ENCODE measurements at regions not wholly inside any gene's neighbourhood (a gene's known extent, or its start where the extent isn't known, plus 50 kb on each side); places are given as distances from the start of the nearest gene placed in this dataset.

DNA sequence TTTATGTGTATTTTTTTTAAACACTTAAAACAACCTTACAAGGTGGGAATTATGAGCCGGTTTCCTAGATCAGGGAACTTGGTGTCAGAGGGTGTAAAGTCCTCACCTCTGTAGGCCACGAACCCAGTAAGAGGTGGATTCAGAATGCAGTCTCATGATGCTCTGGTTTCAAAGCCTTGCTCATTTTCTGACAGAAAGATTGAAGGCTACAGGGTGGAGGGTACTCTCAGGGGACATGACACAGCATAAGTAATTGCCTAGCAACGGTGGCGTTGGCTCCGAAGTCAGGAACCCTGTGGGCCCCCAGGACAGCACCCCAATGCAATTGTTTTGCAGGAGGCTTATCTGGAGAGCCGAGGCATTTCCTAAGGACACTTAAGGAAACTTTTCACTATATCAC, 794.7 kb downstream of the EFNB2 start:
- no peak for TF ChIP-seq CTCF (IDR thresholded peaks at IDR 0.05; ENCODE audit: low read depth, low read length)
- Histone ChIP-seq H3K27ac (no peak overlapping the region), H3K27me3 (ENCODE audit: insufficient read depth, low read depth, severe bottlenecking) (no peaks in the 10 kb centered on the region), H3K36me3 (no peaks in the 10 kb centered on the region), H3K9me3 (ENCODE audit: severe bottlenecking) (no peaks in the 10 kb centered on the region), H3K4me3 (ENCODE audit: low read depth, low read length) (no peak overlapping the region)
- DNase-seq: no peak

GRCh38 chr13:105737688-105738087, 797.8 kb downstream of the EFNB2 start:
- no peak overlapping the region for H3K27ac ChIP-seq
- TF ChIP-seq CTCF (IDR thresholded peaks at IDR 0.05; ENCODE audit: low read depth, low read length): no peak
- no peaks in the 10 kb centered on the region for H3K27me3 ChIP-seq (ENCODE audit: insufficient read depth, low read depth, severe bottlenecking)
- no peaks in the 10 kb centered on the region for H3K36me3 ChIP-seq
- no peak overlapping the region for H3K4me3 ChIP-seq (ENCODE audit: low read depth, low read length)
- no peak for DNase-seq
- no peaks in the 10 kb centered on the region for H3K9me3 ChIP-seq (ENCODE audit: severe bottlenecking)

- TF ChIP-seq CTCF (IDR thresholded peaks at IDR 0.05; ENCODE audit: low read depth, low read length): no peak
- H3K4me3 ChIP-seq (ENCODE audit: low read depth, low read length): no peak overlapping the region
- DNase-seq: no peak
- no peak overlapping the region for H3K27ac ChIP-seq
- no peaks in the 10 kb centered on the region for H3K36me3 ChIP-seq
- no peaks in the 10 kb centered on the region for H3K9me3 ChIP-seq (ENCODE audit: severe bottlenecking)
- no peaks in the 10 kb centered on the region for H3K27me3 ChIP-seq (ENCODE audit: insufficient read depth, low read depth, severe bottlenecking)
Observed at GRCh38 chr13:105735281-105735680, 800.2 kb downstream of the EFNB2 start.

DNA sequence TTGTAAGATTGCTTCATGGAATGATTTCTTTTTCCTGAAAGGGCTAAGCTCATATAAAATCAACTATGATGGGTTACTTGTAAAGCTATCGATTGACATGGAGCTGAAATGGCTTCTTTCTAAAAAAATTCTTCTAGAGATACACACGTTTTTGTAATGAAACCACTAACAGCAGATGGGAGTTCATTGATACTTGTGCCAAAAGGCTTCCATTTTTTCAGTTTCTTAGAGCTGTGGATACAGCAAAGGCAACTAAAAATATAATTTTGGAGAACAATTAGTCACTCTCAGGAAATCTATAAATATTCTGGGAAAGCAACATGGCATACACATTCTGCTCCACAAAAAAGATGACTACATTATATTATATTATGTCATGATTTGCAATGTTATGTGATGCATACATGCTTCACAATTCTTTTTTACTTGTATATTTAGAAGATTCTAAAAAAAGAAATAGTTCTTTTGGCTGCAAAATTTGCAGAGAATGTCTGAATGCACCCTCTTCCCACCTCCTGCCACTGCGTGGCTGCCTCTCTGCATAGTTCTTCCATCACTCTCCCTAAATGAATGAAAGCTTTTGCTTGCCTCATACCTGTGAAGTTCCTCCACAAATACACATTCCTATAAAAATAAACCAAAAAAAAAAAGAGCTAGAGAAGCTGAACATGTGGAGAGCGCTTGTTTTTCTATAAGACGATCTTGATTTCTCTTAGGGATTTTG, 802.5 kb downstream of the EFNB2 start:
- no peak for DNase-seq
- Histone ChIP-seq H3K36me3 (no peaks in the 10 kb centered on the region), H3K9me3 (ENCODE audit: severe bottlenecking) (no peaks in the 10 kb centered on the region)

DNA sequence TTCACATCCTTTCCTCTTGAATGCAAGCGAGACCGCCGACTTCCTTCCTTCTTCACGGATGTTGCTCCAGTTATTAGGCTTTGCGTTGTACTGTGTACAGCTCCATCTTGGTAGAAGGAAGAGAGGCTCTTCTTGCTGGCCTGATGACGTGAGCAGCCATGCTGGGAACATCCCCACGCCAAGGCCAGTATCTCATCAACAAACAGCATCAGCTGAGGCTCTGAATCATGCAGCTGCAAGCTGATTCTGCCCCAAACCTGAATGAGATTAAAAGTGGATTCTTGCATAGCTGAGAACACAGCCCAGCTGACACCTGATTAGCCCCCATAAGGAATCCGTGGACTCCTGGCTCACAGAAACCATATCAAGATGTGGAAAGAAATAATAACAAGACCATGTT, 809.6 kb downstream of the EFNB2 start:
- Histone ChIP-seq H3K9me3 (ENCODE audit: severe bottlenecking) (no peaks in the 10 kb centered on the region), H3K27me3 (ENCODE audit: insufficient read depth, low read depth, severe bottlenecking) (no peaks in the 10 kb centered on the region), H3K4me3 (ENCODE audit: low read depth, low read length) (no peak overlapping the region), H3K36me3 (no peaks in the 10 kb centered on the region), H3K27ac (no peak overlapping the region)
- no peak for DNase-seq
- TF ChIP-seq CTCF (IDR thresholded peaks at IDR 0.05; ENCODE audit: low read depth, low read length): no peak

More for the DNA sequence above, 802.5 kb downstream of the EFNB2 start:
- no peaks in the 10 kb centered on the region for H3K27me3 ChIP-seq (ENCODE audit: insufficient read depth, low read depth, severe bottlenecking)
- no peak for TF ChIP-seq CTCF (IDR thresholded peaks at IDR 0.05; ENCODE audit: low read depth, low read length)
- H3K27ac ChIP-seq: no peak overlapping the region
- H3K4me3 ChIP-seq (ENCODE audit: low read depth, low read length): no peak overlapping the region

DNA sequence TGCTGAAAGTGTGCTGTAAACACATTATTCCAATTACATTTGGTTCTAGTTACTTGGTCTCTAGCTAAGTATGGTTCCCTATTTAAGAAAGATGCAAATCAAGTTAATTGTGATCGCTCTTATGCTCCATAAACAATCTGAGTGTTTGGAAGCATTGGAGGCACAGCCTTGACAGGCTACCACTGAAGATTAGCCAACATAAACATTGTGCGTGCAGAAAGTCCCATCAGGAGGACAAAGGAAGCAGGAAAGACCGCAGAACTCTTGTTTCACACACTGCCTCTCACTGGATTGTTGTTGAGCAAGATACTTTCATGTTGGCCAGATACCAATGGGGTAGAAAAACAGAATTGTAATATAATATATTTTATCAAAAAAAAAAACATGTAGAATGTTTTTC, 814.4 kb downstream of the EFNB2 start:
- TF ChIP-seq CTCF (IDR thresholded peaks at IDR 0.05; ENCODE audit: low read depth, low read length): no peak
- H3K4me3 ChIP-seq (ENCODE audit: low read depth, low read length): no peak overlapping the region
- H3K27me3 ChIP-seq (ENCODE audit: insufficient read depth, low read depth, severe bottlenecking): no peaks in the 10 kb centered on the region
- H3K9me3 ChIP-seq (ENCODE audit: severe bottlenecking): no peaks in the 10 kb centered on the region
- H3K27ac ChIP-seq: no peak overlapping the region
- DNase-seq: no peak
- no peaks in the 10 kb centered on the region for H3K36me3 ChIP-seq
